H9 (cell line): ENCODE measurements at regions not wholly inside any gene's neighbourhood (a gene's known extent, or its start where the extent isn't known, plus 50 kb on each side); places are given as distances from the start of the nearest gene placed in this dataset.

Source experiments
- DNase-seq: peaks from one replicate; pipeline ENCODE4 v3.0.0-alpha.2; 2017
- H2AFZ ChIP-seq: one replicate; pipeline ENCODE4 v1.6.1; 2013; ENCODE audit warnings: mild to moderate bottlenecking, low read length, control low read depth, moderate library complexity
- H2AK5ac ChIP-seq: 2 replicates; pipeline ENCODE4 v1.6.1; 2013; ENCODE audit warnings: low read length, control low read depth, mixed read lengths; ENCODE audit not compliant: insufficient read length
- H2BK120ac ChIP-seq: one replicate; pipeline ENCODE4 v1.6.1; 2013; ENCODE audit warnings: low read depth, mild to moderate bottlenecking, low read length, control low read depth, inconsistent platforms; ENCODE audit not compliant: poor library complexity, severe bottlenecking
- H2BK12ac ChIP-seq: 2 replicates; pipeline ENCODE4 v1.6.1; 2013; ENCODE audit warnings: low read length, control low read depth, mixed read lengths, low read depth; ENCODE audit not compliant: insufficient read length
- H2BK15ac ChIP-seq: 2 replicates; pipeline ENCODE4 v1.6.1; 2013; ENCODE audit warnings: low read depth, low read length, control low read depth
- H2BK20ac ChIP-seq: one replicate; pipeline ENCODE4 v1.6.1; 2013; ENCODE audit warnings: low read depth, mild to moderate bottlenecking, low read length, control low read depth, inconsistent platforms; ENCODE audit not compliant: poor library complexity, severe bottlenecking
- H2BK5ac ChIP-seq: 2 replicates; pipeline ENCODE4 v1.6.1; 2013; ENCODE audit warnings: low read length, control low read depth, mixed read lengths; ENCODE audit not compliant: insufficient read length
- H3K14ac ChIP-seq: 2 replicates; pipeline ENCODE4 v1.6.1; 2013; ENCODE audit warnings: low read length, control low read depth; ENCODE audit not compliant: insufficient read depth
- H3K18ac ChIP-seq: 2 replicates; pipeline ENCODE4 v1.6.1; 2013; ENCODE audit warnings: low read depth, mild to moderate bottlenecking, mixed read lengths, low read length, control low read depth; ENCODE audit not compliant: insufficient read length
- H3K23ac ChIP-seq: 2 replicates; pipeline ENCODE4 v1.6.1; 2013; ENCODE audit warnings: low read length, control low read depth, mixed read lengths, low read depth; ENCODE audit not compliant: insufficient read length
- H3K23me2 ChIP-seq: 2 replicates; pipeline ENCODE4 v1.6.1; 2013; ENCODE audit warnings: low read depth, mild to moderate bottlenecking, mixed read lengths, low read length, control low read depth; ENCODE audit not compliant: insufficient read length, poor library complexity, severe bottlenecking
- H3K27ac ChIP-seq: 2 replicates; pipeline ENCODE4 v1.5.1; 2013; ENCODE audit warnings: low read length, control low read depth, mixed read lengths, low read depth; ENCODE audit not compliant: insufficient read length
- H3K27me3 ChIP-seq: 2 replicates; pipeline ENCODE4 v1.6.1; 2013; ENCODE audit warnings: low read length, control low read depth, inconsistent platforms; ENCODE audit not compliant: insufficient read depth
- H3K4ac ChIP-seq: 2 replicates; pipeline ENCODE4 v1.6.1; 2013; ENCODE audit warnings: low read depth, mild to moderate bottlenecking, control low read depth, inconsistent platforms, low read length, moderate library complexity
- H3K4me1 ChIP-seq: 2 replicates; pipeline ENCODE4 v1.6.1; 2013; ENCODE audit warnings: low read length, control low read depth, inconsistent platforms; ENCODE audit not compliant: insufficient read depth
- H3K4me2 ChIP-seq: 2 replicates; pipeline ENCODE4 v1.6.1; 2013; ENCODE audit warnings: low read length, control low read depth, mixed read lengths; ENCODE audit not compliant: insufficient read length, insufficient read depth
- H3K56ac ChIP-seq: 2 replicates; pipeline ENCODE4 v1.6.1; 2013; ENCODE audit warnings: low read depth, mild to moderate bottlenecking, mixed read lengths, low read length, control low read depth; ENCODE audit not compliant: insufficient read length
- H3K79me1 ChIP-seq: 2 replicates; pipeline ENCODE4 v1.6.1; 2013; ENCODE audit warnings: low read depth, mild to moderate bottlenecking, moderate library complexity, low read length, control low read depth, inconsistent platforms; ENCODE audit not compliant: insufficient read depth, poor library complexity, severe bottlenecking
- H3K79me2 ChIP-seq: 2 replicates; pipeline ENCODE4 v1.6.1; 2013; ENCODE audit warnings: low read length, control low read depth, inconsistent platforms; ENCODE audit not compliant: insufficient read depth
- H3K9ac ChIP-seq: 2 replicates; pipeline ENCODE4 v1.6.1; 2013; ENCODE audit warnings: low read length, control low read depth, mixed read lengths; ENCODE audit not compliant: insufficient read length; ENCODE audit errors: extremely low read depth
- H3K9me3 ChIP-seq: one replicate; pipeline ENCODE4 v1.6.1; 2013; ENCODE audit warnings: low read depth, low read length, inconsistent platforms; ENCODE audit not compliant: control insufficient read depth
- H3T11ph ChIP-seq: one replicate; pipeline ENCODE4 v1.6.1; 2013; ENCODE audit warnings: mild to moderate bottlenecking, low read length, control low read depth, inconsistent platforms
- H4K20me1 ChIP-seq: one replicate; pipeline ENCODE4 v1.6.1; 2013; ENCODE audit not compliant: control insufficient read depth, insufficient read length, insufficient read depth
- H4K5ac ChIP-seq: 2 replicates; pipeline ENCODE4 v1.6.1; 2013; ENCODE audit warnings: low read depth, mild to moderate bottlenecking, mixed read lengths, low read length, control low read depth; ENCODE audit not compliant: insufficient read length
- H4K8ac ChIP-seq: replicated peaks from 2 replicates; pipeline ENCODE4 v1.6.1; 2013; ENCODE audit warnings: low read length, control low read depth, mixed read lengths, low read depth; ENCODE audit not compliant: insufficient read length
- H4K91ac ChIP-seq: 2 replicates; pipeline ENCODE4 v1.6.1; 2013; ENCODE audit warnings: low read depth, mild to moderate bottlenecking, moderate library complexity, mixed read lengths, low read length, control low read depth; ENCODE audit not compliant: insufficient read length
- H3K27ac Mint-ChIP-seq, 3 experiments: 2 replicates in 2 of 3; 3 replicates in 1 of 3; pipeline ENCODE4 v1.8.0; 2020 to 2021; ENCODE audit warnings: mixed read lengths in 3 of 3, mild to moderate bottlenecking in 1 of 3, moderate library complexity in 1 of 3
- H3K27me3 Mint-ChIP-seq: 2 replicates; pipeline ENCODE4 v1.8.0; 2021; ENCODE audit warnings: low read depth, mild to moderate bottlenecking, moderate library complexity, mixed read lengths
- H3K36me3 Mint-ChIP-seq, 3 experiments: 2 replicates in 2 of 3; 3 replicates in 1 of 3; pipeline ENCODE4 v1.8.0; 2020 to 2021; ENCODE audit warnings: low read depth in 3 of 3, mixed read lengths in 3 of 3; ENCODE audit not compliant: insufficient read depth in 1 of 3
- H3K4me1 Mint-ChIP-seq, 2 experiments: 2 replicates each; pipeline ENCODE4 v1.8.0; 2020; ENCODE audit warnings: mixed read lengths in 2 of 2
- H3K4me3 Mint-ChIP-seq, 2 experiments: 2 replicates in 1 of 2; 3 replicates in 1 of 2; pipeline ENCODE4 v1.8.0; 2020 to 2021; ENCODE audit warnings: mild to moderate bottlenecking in 2 of 2, mixed read lengths in 2 of 2, moderate library complexity in 1 of 2
- H3K9me3 Mint-ChIP-seq, 2 experiments: 2 replicates in 1 of 2; 3 replicates in 1 of 2; pipeline ENCODE4 v1.8.0; 2020; ENCODE audit warnings: mild to moderate bottlenecking in 2 of 2, mixed read lengths in 2 of 2, moderate library complexity in 1 of 2
- WGBS: extraction: QIAGEN DNeasy Blood & Tissue Kit; methylation state at CpG from one replicate; pipeline ENCODE4 v1.1.7; 2013; ENCODE audit warnings: missing lambda C conversion rate, low lambda C conversion rate, mixed read lengths; ENCODE audit not compliant: insufficient read length; ENCODE audit errors: extremely low coverage; 5-methylcytosine and 5-hydroxymethylcytosine counted together
- TF ChIP-seq, protein P1 (sequence below): fragments of 200-600 bp; sonication (generic); conservative IDR thresholded peaks from 3 replicates; pipeline ENCODE4 v1.8.0; 2021; ENCODE audit warnings: antibody characterized with exemption, mild to moderate bottlenecking

DNA sequence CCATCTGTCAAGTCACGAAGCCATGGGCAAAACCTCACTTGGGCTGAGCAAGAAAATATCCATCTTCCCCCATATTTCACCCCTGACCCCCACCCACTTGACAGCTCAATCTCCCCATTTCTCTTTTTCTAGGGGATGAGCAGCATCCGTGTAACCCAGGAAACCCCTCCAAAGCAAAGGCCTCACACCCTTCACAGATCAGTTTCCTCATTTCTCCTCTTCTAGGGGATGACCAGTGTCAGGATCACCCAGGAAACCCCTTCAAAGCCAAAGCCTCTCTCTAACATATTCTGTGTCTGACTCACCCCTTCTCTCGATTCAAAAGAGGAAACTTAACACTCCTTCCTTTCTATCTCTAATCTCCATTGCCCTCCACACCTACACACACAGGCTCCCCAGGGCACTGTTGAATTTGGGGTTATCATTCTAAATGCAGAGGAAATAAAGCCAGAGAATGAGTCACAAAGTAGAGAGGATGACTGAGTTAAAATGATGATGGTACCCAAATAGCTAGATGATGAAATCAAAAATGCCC, 439.7 kb downstream of the BUD13 start:
- Histone ChIP-seq H2BK15ac (no peak overlapping the region), H3K9me3 (no peaks in the 10 kb centered on the region), H3K23ac (no peak overlapping the region), H3K18ac (no peak overlapping the region), H3K23me2 (no peaks in the 10 kb centered on the region), H4K8ac (no peak overlapping the region), H3K27me3 (no peaks in the 10 kb centered on the region), H2BK12ac (no peak overlapping the region), H2AK5ac (no peak overlapping the region), H3K14ac (no peak overlapping the region), H3K4ac (no peak overlapping the region), H2BK120ac (no peak overlapping the region), H3K56ac (no peak overlapping the region), H3T11ph (no peak overlapping the region), H4K91ac (no peak overlapping the region), H3K79me2 (no peaks in the 10 kb centered on the region), H3K4me1 (no peaks in the 10 kb centered on the region; the same call in 1 of the 2 replicates), H3K27ac (no peak overlapping the region), H2BK20ac (no peak overlapping the region), H4K5ac (no peak overlapping the region), H3K79me1 (no peaks in the 10 kb centered on the region), H3K4me2 (no peak overlapping the region), H2BK5ac (no peak overlapping the region), H3K9ac (no peak overlapping the region), H2AFZ (no peak overlapping the region), H4K20me1 (no peaks in the 10 kb centered on the region)
- DNase-seq = peak; percentile 5
- peaks cover 27% of the 10 kb centered on the region in 2 experiments for H3K4me1 Mint-ChIP-seq
- H3K4me3 Mint-ChIP-seq = no peak overlapping the region
- H3K27ac Mint-ChIP-seq = peak overlapping the region in 1 of 3 experiments; percentile 19; a peak in 1 of 7 replicates
- peaks cover 2 to 5% (median 2%) of the 10 kb centered on the region in 3 experiments; a peak in 3 of 7 replicates for H3K36me3 Mint-ChIP-seq
- WGBS = no CpG with 5 or more reads among the region's 3 CpGs
- no peaks in the 10 kb centered on the region; the same call in 1 of the 2 replicates for H3K27me3 Mint-ChIP-seq
- TF ChIP-seq, protein P1, sequence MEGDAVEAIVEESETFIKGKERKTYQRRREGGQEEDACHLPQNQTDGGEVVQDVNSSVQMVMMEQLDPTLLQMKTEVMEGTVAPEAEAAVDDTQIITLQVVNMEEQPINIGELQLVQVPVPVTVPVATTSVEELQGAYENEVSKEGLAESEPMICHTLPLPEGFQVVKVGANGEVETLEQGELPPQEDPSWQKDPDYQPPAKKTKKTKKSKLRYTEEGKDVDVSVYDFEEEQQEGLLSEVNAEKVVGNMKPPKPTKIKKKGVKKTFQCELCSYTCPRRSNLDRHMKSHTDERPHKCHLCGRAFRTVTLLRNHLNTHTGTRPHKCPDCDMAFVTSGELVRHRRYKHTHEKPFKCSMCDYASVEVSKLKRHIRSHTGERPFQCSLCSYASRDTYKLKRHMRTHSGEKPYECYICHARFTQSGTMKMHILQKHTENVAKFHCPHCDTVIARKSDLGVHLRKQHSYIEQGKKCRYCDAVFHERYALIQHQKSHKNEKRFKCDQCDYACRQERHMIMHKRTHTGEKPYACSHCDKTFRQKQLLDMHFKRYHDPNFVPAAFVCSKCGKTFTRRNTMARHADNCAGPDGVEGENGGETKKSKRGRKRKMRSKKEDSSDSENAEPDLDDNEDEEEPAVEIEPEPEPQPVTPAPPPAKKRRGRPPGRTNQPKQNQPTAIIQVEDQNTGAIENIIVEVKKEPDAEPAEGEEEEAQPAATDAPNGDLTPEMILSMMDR = no peak
- H3K9me3 Mint-ChIP-seq = peaks cover 0 to 3% of the 10 kb centered on the region in 2 experiments; a peak in 1 of 5 replicates
